Immature natural killer cell (primary cell): ENCODE measurements at regions not wholly inside any gene's neighbourhood (a gene's known extent, or its start where the extent isn't known, plus 50 kb on each side); places are given as distances from the start of the nearest gene placed in this dataset.

ENCODE experiments used
- DNase-seq, 3 donors: peaks; one replicate each; pipeline ENCODE4 v3.0.0; 2022; ENCODE audit warnings: mixed read lengths in 1 of 3
- H3K27ac Mint-ChIP-seq, 6 donors: one replicate each; pipeline ENCODE4 v1.8.0; 2020; ENCODE audit warnings: mixed read lengths in 6 of 6, mild to moderate bottlenecking in 5 of 6, inconsistent platforms in 4 of 6, moderate library complexity in 3 of 6
- H3K27me3 Mint-ChIP-seq, 3 donors: one replicate each; pipeline ENCODE4 v1.8.0; 2020 to 2021; ENCODE audit warnings: low read depth in 3 of 3, mild to moderate bottlenecking in 3 of 3, mixed read lengths in 3 of 3, moderate library complexity in 3 of 3, inconsistent platforms in 1 of 3
- H3K36me3 Mint-ChIP-seq, 3 donors: one replicate each; pipeline ENCODE4 v1.8.0; 2020; ENCODE audit warnings: mixed read lengths in 3 of 3, inconsistent platforms in 2 of 3, mild to moderate bottlenecking in 2 of 3
- H3K4me1 Mint-ChIP-seq, 2 donors: one replicate each; pipeline ENCODE4 v1.8.0; 2020; ENCODE audit warnings: inconsistent platforms in 2 of 2, mild to moderate bottlenecking in 2 of 2, mixed read lengths in 2 of 2, moderate library complexity in 1 of 2
- H3K4me3 Mint-ChIP-seq, 5 donors: one replicate each; pipeline ENCODE4 v1.8.0; 2020; ENCODE audit warnings: mild to moderate bottlenecking in 5 of 5, mixed read lengths in 5 of 5, inconsistent platforms in 3 of 5, moderate library complexity in 3 of 5
- H3K9me3 Mint-ChIP-seq, 6 donors: one replicate each; pipeline ENCODE4 v1.8.0; 2020; ENCODE audit warnings: mild to moderate bottlenecking in 6 of 6, mixed read lengths in 6 of 6, inconsistent platforms in 4 of 6, moderate library complexity in 3 of 6

GRCh38 chr11:98566978-98567377 lies 453.8 kb upstream of the CNTN5 start:
- Mint-ChIP-seq H3K9me3 (peaks cover 13 to 49% (median 26%) of the 10 kb centered on the region in 6 donors), H3K36me3 (no peaks in the 10 kb centered on the region), H3K4me3 (no peak overlapping the region), H3K27me3 (peaks cover 0 to 1% (median 0%) of the 10 kb centered on the region in 3 donors), H3K27ac (no peak overlapping the region), H3K4me1 (no peaks in the 10 kb centered on the region)
- no peak for DNase-seq

DNA sequence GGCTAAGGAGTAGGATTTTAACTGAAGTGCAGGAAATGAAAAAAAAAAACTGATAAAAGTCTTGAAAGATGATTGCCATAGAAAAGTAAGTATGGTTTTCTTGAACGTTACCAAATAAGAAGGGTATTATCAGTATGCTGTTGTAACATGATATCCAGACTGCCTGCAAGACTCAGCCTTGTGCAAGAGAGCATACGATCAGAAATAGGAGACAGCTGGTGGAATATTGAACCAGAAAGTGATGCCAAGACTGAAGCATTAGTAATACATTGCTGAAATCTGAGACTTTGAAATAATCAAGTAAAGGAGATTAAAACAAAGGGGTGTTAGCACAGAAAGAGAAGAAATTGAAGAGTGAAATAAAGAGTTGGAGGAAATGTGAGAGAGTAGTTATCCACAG lies 452.7 kb upstream of the CNTN5 start:
- DNase-seq: no peak
- no peaks in the 10 kb centered on the region for H3K36me3 Mint-ChIP-seq
- no peak overlapping the region for H3K4me3 Mint-ChIP-seq
- H3K27ac Mint-ChIP-seq: no peak overlapping the region
- peaks cover 0 to 1% (median 1%) of the 10 kb centered on the region in 3 donors for H3K27me3 Mint-ChIP-seq
- peaks cover 11 to 46% (median 25%) of the 10 kb centered on the region in 6 donors for H3K9me3 Mint-ChIP-seq
- H3K4me1 Mint-ChIP-seq: no peaks in the 10 kb centered on the region

- DNase-seq: no peak
- Mint-ChIP-seq H3K4me1 (no peaks in the 10 kb centered on the region), H3K9me3 (peaks cover 8 to 36% (median 31%) of the 10 kb centered on the region in 6 donors), H3K4me3 (no peak overlapping the region), H3K27me3 (peaks cover 0 to 1% (median 0%) of the 10 kb centered on the region in 3 donors), H3K36me3 (peaks cover 0 to 3% (median 0%) of the 10 kb centered on the region in 3 donors), H3K27ac (no peak overlapping the region)
Measured at GRCh38 chr11:98572941-98573340, 447.8 kb upstream of the CNTN5 start.

DNA sequence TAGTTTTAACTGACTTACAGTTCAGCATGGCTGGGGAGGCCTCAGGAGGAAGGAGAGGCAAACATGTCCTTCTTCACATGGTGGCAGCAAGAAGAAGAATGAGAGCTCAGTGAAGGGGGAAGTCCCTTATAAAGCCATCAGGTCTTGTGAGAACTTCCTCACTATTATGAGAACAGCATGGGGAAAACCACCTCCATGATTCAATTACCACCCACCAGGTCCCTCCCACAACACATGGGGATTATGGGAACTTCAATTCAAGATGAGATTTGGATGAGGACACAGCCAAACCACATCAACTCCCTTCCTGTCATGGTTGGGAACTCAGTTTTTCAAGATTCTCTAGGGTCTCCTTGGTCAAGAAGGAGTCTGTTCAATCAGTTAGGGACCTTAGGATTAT lies 432.9 kb upstream of the CNTN5 start:
- no peak overlapping the region for H3K27ac Mint-ChIP-seq
- H3K4me1 Mint-ChIP-seq: no peaks in the 10 kb centered on the region
- peaks cover 0 to 5% (median 5%) of the 10 kb centered on the region in 3 donors for H3K36me3 Mint-ChIP-seq
- DNase-seq: no peak
- H3K9me3 Mint-ChIP-seq: peaks cover 0 to 34% (median 19%) of the 10 kb centered on the region in 6 donors
- no peaks in the 10 kb centered on the region for H3K27me3 Mint-ChIP-seq
- no peak overlapping the region for H3K4me3 Mint-ChIP-seq

GRCh38 chr11:98589967-98590366 lies 430.8 kb upstream of the CNTN5 start:
- Mint-ChIP-seq H3K4me1 (no peaks in the 10 kb centered on the region), H3K27ac (no peak overlapping the region), H3K9me3 (peaks cover 7 to 37% (median 24%) of the 10 kb centered on the region in 6 donors), H3K4me3 (no peak overlapping the region), H3K27me3 (no peaks in the 10 kb centered on the region), H3K36me3 (peaks cover 0 to 9% (median 0%) of the 10 kb centered on the region in 3 donors)
- no peak for DNase-seq

DNA sequence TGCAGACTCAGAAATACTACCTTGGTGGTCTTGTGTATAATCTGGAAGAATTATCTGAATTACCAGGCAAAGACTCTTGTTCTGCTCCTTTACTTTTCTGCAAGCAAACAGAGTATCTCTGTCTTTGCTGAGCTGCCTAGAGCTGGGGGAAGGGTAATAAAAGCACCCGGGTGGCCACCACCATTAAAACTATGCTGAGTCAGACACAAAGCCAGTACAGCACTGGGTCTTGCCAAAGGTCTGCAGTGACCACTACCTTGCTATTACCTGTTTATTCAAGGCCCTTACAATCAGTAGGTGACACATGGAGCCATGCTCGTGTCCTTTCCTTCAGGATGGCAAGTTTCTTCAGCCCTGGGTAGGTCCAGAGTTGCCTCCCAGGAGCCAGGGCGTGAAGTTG lies 420.6 kb upstream of the CNTN5 start:
- H3K27me3 Mint-ChIP-seq: no peaks in the 10 kb centered on the region
- DNase-seq: no peak
- H3K9me3 Mint-ChIP-seq: peaks cover 13 to 69% (median 34%) of the 10 kb centered on the region in 6 donors
- no peak overlapping the region for H3K27ac Mint-ChIP-seq
- H3K4me1 Mint-ChIP-seq: no peaks in the 10 kb centered on the region
- no peak overlapping the region for H3K4me3 Mint-ChIP-seq
- no peaks in the 10 kb centered on the region for H3K36me3 Mint-ChIP-seq

DNA sequence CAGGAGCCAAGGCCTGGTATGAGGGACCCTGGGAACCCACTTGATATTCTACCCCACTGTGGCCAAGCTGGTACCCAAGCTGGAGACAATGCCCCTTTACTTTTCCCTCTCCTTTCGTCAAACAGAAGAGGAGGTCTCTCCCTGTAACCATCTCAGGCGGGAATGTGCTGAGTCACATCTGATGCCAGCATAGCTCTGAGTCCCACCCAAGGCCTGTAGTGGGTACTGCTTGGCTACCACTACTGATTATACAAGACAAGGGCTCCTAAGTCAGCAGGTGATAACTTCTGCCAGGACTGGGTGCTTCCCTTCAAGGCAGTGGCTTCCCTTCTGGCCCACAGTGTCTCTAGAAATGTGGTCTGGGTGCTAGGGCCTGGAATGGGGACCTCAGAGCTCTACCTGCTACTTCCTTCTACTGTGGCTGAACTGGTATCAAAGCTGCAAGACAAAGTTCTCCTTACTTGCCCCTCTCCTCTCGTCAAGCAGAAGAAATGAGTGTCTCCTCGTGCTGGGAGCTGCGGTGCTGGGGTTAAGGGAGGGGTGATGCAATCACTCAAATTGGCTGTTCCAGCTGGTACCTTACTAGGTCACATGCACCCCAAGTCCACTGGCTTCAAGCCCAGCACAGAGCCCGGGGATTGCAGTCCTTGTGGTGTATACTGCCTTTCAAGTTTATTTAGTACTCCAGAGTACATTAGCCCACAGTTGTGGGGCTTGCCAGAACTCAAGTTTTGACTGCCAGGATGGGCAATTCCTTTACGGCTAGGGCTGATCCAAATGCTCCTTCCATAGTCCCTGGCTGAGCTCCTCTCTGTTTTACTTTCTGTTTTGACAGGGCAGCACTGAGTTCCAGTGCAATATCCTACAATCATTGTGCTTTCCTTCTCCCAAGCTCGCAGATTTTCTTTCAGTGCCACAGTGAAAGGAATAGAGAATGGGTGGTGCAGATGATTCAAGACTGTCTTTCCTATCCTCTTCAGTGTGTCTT lies 419.7 kb upstream of the CNTN5 start:
- no peaks in the 10 kb centered on the region for H3K27me3 Mint-ChIP-seq
- H3K9me3 Mint-ChIP-seq: peaks cover 14 to 69% (median 32%) of the 10 kb centered on the region in 6 donors
- H3K4me3 Mint-ChIP-seq: no peak overlapping the region
- H3K27ac Mint-ChIP-seq: no peak overlapping the region
- H3K36me3 Mint-ChIP-seq: no peaks in the 10 kb centered on the region
- no peaks in the 10 kb centered on the region for H3K4me1 Mint-ChIP-seq
- DNase-seq: no peak

- Mint-ChIP-seq H3K4me1 (no peaks in the 10 kb centered on the region), H3K9me3 (peaks cover 13 to 55% (median 34%) of the 10 kb centered on the region in 6 donors), H3K27me3 (no peaks in the 10 kb centered on the region), H3K36me3 (peaks cover 0 to 6% (median 0%) of the 10 kb centered on the region in 3 donors), H3K4me3 (no peak overlapping the region), H3K27ac (no peak overlapping the region)
- no peak for DNase-seq
Measured at GRCh38 chr11:98616098-98616655, 404.6 kb upstream of the CNTN5 start.

DNA sequence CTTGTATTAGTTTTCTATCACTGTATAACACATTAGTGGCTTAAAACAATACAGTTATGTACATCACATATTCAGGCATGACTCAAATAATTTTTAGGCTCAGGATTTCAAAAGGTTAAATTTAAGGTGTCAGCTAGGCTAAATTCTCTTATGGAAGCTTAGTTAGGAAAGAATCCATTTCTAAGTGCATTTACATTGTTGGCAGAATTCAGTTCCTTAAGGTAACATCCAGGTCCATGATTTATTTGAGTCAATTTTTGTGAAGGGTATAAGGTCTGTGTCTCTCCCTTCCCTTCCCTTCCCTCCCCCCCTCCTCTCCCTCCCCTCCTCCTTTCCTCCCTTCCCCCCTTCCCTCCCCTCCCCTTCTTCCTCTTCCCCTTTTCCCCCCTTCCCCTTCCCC lies 399.0 kb upstream of the CNTN5 start:
- Mint-ChIP-seq H3K4me1 (no peaks in the 10 kb centered on the region), H3K9me3 (peaks cover 25 to 73% (median 46%) of the 10 kb centered on the region in 6 donors), H3K27me3 (peaks cover 0 to 5% (median 0%) of the 10 kb centered on the region in 3 donors), H3K27ac (no peak overlapping the region), H3K4me3 (no peak overlapping the region), H3K36me3 (peaks cover 0 to 6% (median 0%) of the 10 kb centered on the region in 3 donors)
- no peak for DNase-seq

- H3K27ac Mint-ChIP-seq: no peak overlapping the region
- H3K9me3 Mint-ChIP-seq: peaks cover 12 to 65% (median 40%) of the 10 kb centered on the region in 6 donors
- no peak overlapping the region for H3K4me3 Mint-ChIP-seq
Measured at GRCh38 chr11:98625526-98625925, 395.2 kb upstream of the CNTN5 start.

GRCh38 chr11:98630736-98631135 lies 390.0 kb upstream of the CNTN5 start:
- no peaks in the 10 kb centered on the region for H3K36me3 Mint-ChIP-seq
- no peak for DNase-seq
- H3K27ac Mint-ChIP-seq: no peak overlapping the region
- no peaks in the 10 kb centered on the region for H3K27me3 Mint-ChIP-seq
- H3K4me3 Mint-ChIP-seq: no peak overlapping the region
- H3K4me1 Mint-ChIP-seq: no peaks in the 10 kb centered on the region
- peaks cover 12 to 47% (median 23%) of the 10 kb centered on the region in 6 donors for H3K9me3 Mint-ChIP-seq

More at GRCh38 chr11:98625526-98625925, 395.2 kb upstream of the CNTN5 start:
- H3K4me1 Mint-ChIP-seq: no peaks in the 10 kb centered on the region
- peaks cover 0 to 5% (median 0%) of the 10 kb centered on the region in 3 donors for H3K27me3 Mint-ChIP-seq
- H3K36me3 Mint-ChIP-seq: no peaks in the 10 kb centered on the region
- no peak for DNase-seq

- no peak overlapping the region for H3K4me3 Mint-ChIP-seq
- DNase-seq: no peak
- no peaks in the 10 kb centered on the region for H3K4me1 Mint-ChIP-seq
- H3K36me3 Mint-ChIP-seq: peaks cover 0 to 4% (median 0%) of the 10 kb centered on the region in 3 donors
- H3K27me3 Mint-ChIP-seq: peaks cover 0 to 2% (median 0%) of the 10 kb centered on the region in 3 donors
- no peak overlapping the region for H3K27ac Mint-ChIP-seq
- H3K9me3 Mint-ChIP-seq: peaks cover 13 to 60% (median 17%) of the 10 kb centered on the region in 6 donors
Measured at GRCh38 chr11:98657711-98658110, 363.0 kb upstream of the CNTN5 start.

DNA sequence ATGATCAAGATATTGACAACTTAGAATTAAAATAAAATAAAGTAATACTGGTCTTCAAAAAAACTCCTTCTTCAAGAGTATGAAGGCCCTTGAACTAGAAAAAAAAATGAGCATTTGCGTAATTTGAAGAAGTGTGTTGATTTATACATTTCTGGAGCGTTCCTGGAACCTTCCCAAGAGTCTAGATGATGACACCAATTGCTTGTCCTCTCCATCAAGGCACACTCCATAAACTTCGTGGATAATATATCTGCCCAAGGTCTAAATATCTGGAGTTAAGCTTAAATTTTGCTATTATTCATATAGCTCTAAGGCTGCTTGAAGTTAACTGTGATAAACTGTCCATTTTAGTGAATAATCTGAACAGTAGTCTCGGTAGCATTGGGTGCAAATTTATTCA lies 361.3 kb upstream of the CNTN5 start:
- Mint-ChIP-seq H3K9me3 (peaks cover 12 to 54% (median 20%) of the 10 kb centered on the region in 6 donors), H3K36me3 (peaks cover 0 to 4% (median 0%) of the 10 kb centered on the region in 3 donors), H3K27ac (no peak overlapping the region), H3K4me3 (no peak overlapping the region), H3K4me1 (no peaks in the 10 kb centered on the region), H3K27me3 (peaks cover 0 to 2% (median 0%) of the 10 kb centered on the region in 3 donors)
- no peak for DNase-seq

DNA sequence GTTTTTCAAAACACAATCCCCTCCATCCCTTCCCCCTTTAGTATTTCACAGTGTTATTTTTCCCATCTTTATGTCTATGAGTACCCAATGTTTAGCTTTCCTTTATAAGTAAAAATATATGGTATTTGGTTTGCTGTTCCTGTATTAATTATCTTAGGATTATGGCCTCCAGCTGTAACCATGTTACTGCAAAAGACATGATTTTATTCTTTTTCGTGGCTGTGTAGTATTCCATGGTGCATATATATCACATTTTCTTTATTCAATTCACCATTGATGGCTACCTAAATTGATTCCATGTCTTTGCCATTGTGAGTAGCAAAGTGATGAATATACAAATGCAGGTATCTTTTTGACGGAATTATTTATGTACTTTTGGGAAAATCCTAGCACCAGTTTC lies 346.4 kb upstream of the CNTN5 start:
- Mint-ChIP-seq H3K36me3 (peaks cover 0 to 5% (median 0%) of the 10 kb centered on the region in 3 donors), H3K27me3 (peaks cover 0 to 2% (median 0%) of the 10 kb centered on the region in 3 donors), H3K9me3 (peaks cover 14 to 57% (median 31%) of the 10 kb centered on the region in 6 donors), H3K4me3 (no peak overlapping the region), H3K4me1 (no peaks in the 10 kb centered on the region), H3K27ac (no peak overlapping the region)
- DNase-seq: no peak
